T-helper 2 cell treated with Interferon-gamma antibody and Interleukin-4, amounts not matched to agents 5 μg/mL and 100 μg/mL, for 36 hours (primary cell): ENCODE measurements at regions not wholly inside any gene's neighbourhood (a gene's known extent, or its start where the extent isn't known, plus 50 kb on each side); places are given as distances from the start of the nearest gene placed in this dataset.
"Not testable (repeated sequence)": the region's sequence is repeated elsewhere in the genome, so short reads cannot be mapped to it uniquely, and the experiment has no call there.

Source experiments
- DNase-seq: peaks from one replicate; pipeline ENCODE4 v3.0.0; 2021; ENCODE audit warnings: low spot score
- H3K27ac Mint-ChIP-seq: one replicate; pipeline ENCODE4 v1.8.0; 2021; ENCODE audit warnings: mild to moderate bottlenecking, mixed read lengths
- H3K27me3 Mint-ChIP-seq: one replicate; pipeline ENCODE4 v1.8.0; 2021; ENCODE audit warnings: low read depth, mixed read lengths
- H3K36me3 Mint-ChIP-seq: one replicate; pipeline ENCODE4 v1.8.0; 2021; ENCODE audit warnings: low read depth, mixed read lengths
- H3K4me1 Mint-ChIP-seq: one replicate; pipeline ENCODE4 v1.8.0; 2021; ENCODE audit warnings: low read depth, mixed read lengths
- H3K4me3 Mint-ChIP-seq: one replicate; pipeline ENCODE4 v1.8.0; 2022; ENCODE audit warnings: mild to moderate bottlenecking, moderate library complexity, mixed read lengths
- H3K9me3 Mint-ChIP-seq: one replicate; pipeline ENCODE4 v1.8.0; 2021; ENCODE audit warnings: mixed read lengths

- Mint-ChIP-seq H3K4me3 (no peak overlapping the region), H3K27me3 (peaks cover 20% of the 10 kb centered on the region), H3K9me3 (no peaks in the 10 kb centered on the region), H3K36me3 (no peaks in the 10 kb centered on the region), H3K27ac (no peak overlapping the region), H3K4me1 (peaks cover 17% of the 10 kb centered on the region)
- DNase-seq: no peak
These were observed 62.0 kb upstream of the TOP1 start for GRCh38 chr20:40966516-40967185.

GRCh38 chr20:40967700-40968099 lies 60.9 kb upstream of the TOP1 start:
- Mint-ChIP-seq H3K4me1 (peaks cover 12% of the 10 kb centered on the region), H3K9me3 (no peaks in the 10 kb centered on the region)

GRCh38 chr20:40968816-40969562 lies 59.6 kb upstream of the TOP1 start:
- not testable (repeated sequence) for H3K27ac Mint-ChIP-seq, H3K4me1 Mint-ChIP-seq, H3K9me3 Mint-ChIP-seq, H3K36me3 Mint-ChIP-seq
- peak; percentile 72 for DNase-seq
- H3K4me3 Mint-ChIP-seq: peak overlapping the region; percentile 83
- peaks cover 32% of the 10 kb centered on the region for H3K27me3 Mint-ChIP-seq

More at GRCh38 chr20:40967700-40968099, 60.9 kb upstream of the TOP1 start:
- Mint-ChIP-seq H3K27me3 (peaks cover 23% of the 10 kb centered on the region), H3K36me3 (no peaks in the 10 kb centered on the region), H3K4me3 (no peak overlapping the region), H3K27ac (no peak overlapping the region)
- no peak for DNase-seq

- no peak overlapping the region for H3K27ac Mint-ChIP-seq
These were observed 58.4 kb upstream of the TOP1 start for GRCh38 chr20:40970218-40970617.

GRCh38 chr20:40977218-40977617 lies 51.4 kb upstream of the TOP1 start:
- no peak overlapping the region for H3K27ac Mint-ChIP-seq
- H3K36me3 Mint-ChIP-seq: peaks cover 13% of the 10 kb centered on the region
- H3K9me3 Mint-ChIP-seq: peaks cover 31% of the 10 kb centered on the region
- DNase-seq: no peak
- H3K4me3 Mint-ChIP-seq: no peak overlapping the region
- peaks cover 5% of the 10 kb centered on the region for H3K4me1 Mint-ChIP-seq
- H3K27me3 Mint-ChIP-seq: peaks cover 50% of the 10 kb centered on the region

More at GRCh38 chr20:40970218-40970617, 58.4 kb upstream of the TOP1 start:
- Mint-ChIP-seq H3K4me3 (no peak overlapping the region), H3K36me3 (no peaks in the 10 kb centered on the region), H3K9me3 (no peaks in the 10 kb centered on the region), H3K27me3 (peaks cover 44% of the 10 kb centered on the region), H3K4me1 (peaks cover 9% of the 10 kb centered on the region)
- DNase-seq: no peak

GRCh38 chr20:40978761-40979160 lies 49.9 kb upstream of the TOP1 start:
- no peak for DNase-seq
- peaks cover 43% of the 10 kb centered on the region for H3K27me3 Mint-ChIP-seq
- H3K27ac Mint-ChIP-seq: no peak overlapping the region
- H3K9me3 Mint-ChIP-seq: peaks cover 31% of the 10 kb centered on the region
- H3K4me1 Mint-ChIP-seq: peaks cover 5% of the 10 kb centered on the region
- no peak overlapping the region for H3K4me3 Mint-ChIP-seq
- H3K36me3 Mint-ChIP-seq: peaks cover 13% of the 10 kb centered on the region
